HCT116 (cell line): ENCODE measurements at regions not wholly inside any gene's neighbourhood (a gene's known extent, or its start where the extent isn't known, plus 50 kb on each side); places are given as distances from the start of the nearest gene placed in this dataset.

Experiments
- ATAC-seq: fragments of 200-7000 bp; cut with Tn5 transposase; 2 replicates; pipeline ENCODE4 v1.9.1; 2020; ENCODE audit warnings: mild to moderate bottlenecking, moderate library complexity
- BruUV-seq: library from RNA; stranded (reverse); fragments of 400-500 nt; replicated peaks from 2 replicates; lab custom pipeline; 2021; lab: Mats Ljungman, UMichigan
- CTCF ChIA-PET: fragments of 300-600 bp; sonication (Branson Sonifier 250); formaldehyde crosslinking; loops from one replicate; lab custom pipeline; 2021; ENCODE audit warnings: antibody characterized with exemption; lab: Charles Lee
- POLR2A ChIA-PET: fragments of 300-600, 350-600 bp; sonication (Branson Sonifier 250); formaldehyde crosslinking; loops from one replicate; lab custom pipeline; 2021; ENCODE audit warnings: antibody characterized with exemption; lab: Charles Lee
- RAD21 ChIA-PET, 2 experiments: fragments of 300-600 bp; sonication (Branson Sonifier 250); formaldehyde crosslinking; loops; one replicate each; lab custom pipeline; 2023; ENCODE audit warnings: low total read pairs in 2 of 2; ENCODE audit not compliant: uncharacterized antibody in 2 of 2, unreplicated experiment in 2 of 2, low non-redundant PET in 1 of 2; lab: Charles Lee
- DNase-seq: peaks from one replicate; pipeline ENCODE4 v3.0.0-alpha.2; 2010; ENCODE audit warnings: low read depth, low spot score
- H2AFZ ChIP-seq: fragments of 200-600 bp; shearing (Covaris generic), sonication (generic); 2 replicates; pipeline ENCODE4 v1.6.1; 2017; ENCODE audit warnings: low read depth, mixed run types, mixed read lengths, antibody characterized with exemption, low read length; ENCODE audit not compliant: poor library complexity, severe bottlenecking
- H3K27ac ChIP-seq: 2 replicates; pipeline ENCODE4 v1.5.1; 2012; ENCODE audit warnings: low read depth, low read length
- H3K27me3 ChIP-seq: fragments of 200-600 bp; sonication (generic); 2 replicates; pipeline ENCODE4 v1.6.1; 2016; ENCODE audit warnings: mixed run types, low read length, mixed read lengths; ENCODE audit not compliant: insufficient read depth
- H3K36me3 ChIP-seq, 2 experiments: fragments of 200-500 bp in 1 of 2; fragments of 200-600 bp in 1 of 2; sonication (Bioruptor generic) in 1 of 2; sonication (generic) in 1 of 2; 2 replicates each; pipeline versions ENCODE4 v1.5.1 to v1.6.1; 2014 to 2016; ENCODE audit warnings: low read length in 2 of 2, inconsistent platforms in 1 of 2, mixed read lengths in 1 of 2, mixed run types in 1 of 2; ENCODE audit not compliant: insufficient read depth in 2 of 2, control insufficient read depth in 1 of 2
- H3K4me1 ChIP-seq, 2 experiments: fragments of 200-600 bp in 1 of 2; sonication (generic) in 1 of 2; 2 replicates each; pipeline versions ENCODE4 v1.5.1 to v1.6.1; 2012 to 2017; ENCODE audit warnings: low read length in 2 of 2, inconsistent platforms in 1 of 2, mild to moderate bottlenecking in 1 of 2, mixed read lengths in 1 of 2, mixed run types in 1 of 2, moderate library complexity in 1 of 2; ENCODE audit not compliant: insufficient read depth in 2 of 2, control insufficient read depth in 1 of 2
- H3K4me2 ChIP-seq: fragments of 200-600 bp; sonication (generic); 2 replicates; pipeline ENCODE4 v1.6.1; 2017; ENCODE audit warnings: mixed run types, low read length, mixed read lengths
- H3K4me3 ChIP-seq, 2 experiments: fragments of 200-600 bp in 1 of 2; sonication (generic) in 1 of 2; replicated peaks in 1 of 2; 2 replicates each; pipeline ENCODE4 v1.5.1; 2011 to 2016; ENCODE audit warnings: low read length in 2 of 2, control low read depth in 1 of 2, low read depth in 1 of 2, mild to moderate bottlenecking in 1 of 2, mixed read lengths in 1 of 2, mixed run types in 1 of 2
- H3K79me2 ChIP-seq: fragments of 200-600 bp; sonication (generic); 2 replicates; pipeline ENCODE4 v1.6.1; 2017; ENCODE audit warnings: mild to moderate bottlenecking, mixed run types, low read length, moderate library complexity, mixed read lengths; ENCODE audit not compliant: insufficient read depth
- H3K9ac ChIP-seq: fragments of 200-600 bp; sonication (generic); 2 replicates; pipeline ENCODE4 v1.6.1; 2016; ENCODE audit warnings: low read length, mixed read lengths
- H3K9me2 ChIP-seq: fragments of 200-600 bp; sonication (generic), shearing (Covaris generic); 2 replicates; pipeline ENCODE4 v1.6.1; 2017; ENCODE audit warnings: mixed run types, mild to moderate bottlenecking, moderate library complexity; ENCODE audit not compliant: insufficient read depth
- H3K9me3 ChIP-seq, 2 experiments: fragments of 200-500 bp in 1 of 2; fragments of 200-600 bp in 1 of 2; sonication (Bioruptor generic) in 1 of 2; sonication (generic) in 1 of 2; 2 replicates each; pipeline ENCODE4 v1.6.1; 2014 to 2017; ENCODE audit warnings: low read length in 2 of 2, mixed read lengths in 2 of 2, inconsistent platforms in 1 of 2, low read depth in 1 of 2, mild to moderate bottlenecking in 1 of 2, mixed run types in 1 of 2, moderate library complexity in 1 of 2; ENCODE audit not compliant: control insufficient read depth in 1 of 2, insufficient read depth in 1 of 2
- H4K20me1 ChIP-seq: fragments of 200-600 bp; sonication (generic), shearing (Covaris generic); 2 replicates; pipeline ENCODE4 v1.6.1; 2017; ENCODE audit warnings: mixed run types, mild to moderate bottlenecking, moderate library complexity; ENCODE audit not compliant: insufficient read depth
- EGR1 ChIP-seq: IDR thresholded peaks from 2 replicates; pipeline ENCODE4 v1.6.1; 2012; ENCODE audit warnings: low read depth
- ELF1 ChIP-seq: IDR thresholded peaks from 2 replicates; pipeline ENCODE4 v1.6.1; 2012; ENCODE audit warnings: low read depth, borderline replicate concordance
- EZH2 ChIP-seq: fragments of 200-600 bp; sonication (generic); IDR thresholded peaks from 2 replicates; pipeline ENCODE4 v1.6.1; 2017; ENCODE audit warnings: antibody characterized with exemption, mixed run types
- EZH2phosphoT487 ChIP-seq: fragments of 200-600 bp; IDR thresholded peaks from 2 replicates; pipeline ENCODE4 v1.6.1; 2018; ENCODE audit warnings: antibody characterized with exemption, borderline replicate concordance
- POLR2A ChIP-seq: IDR thresholded peaks from 2 replicates; pipeline ENCODE4 v1.7.0; 2011; ENCODE audit warnings: borderline replicate concordance; ENCODE audit not compliant: insufficient read depth, insufficient read length; ENCODE audit errors: extremely low read depth
- POLR2AphosphoS5 ChIP-seq: IDR thresholded peaks from 2 replicates; pipeline ENCODE4 v1.6.1; 2011; ENCODE audit warnings: mild to moderate bottlenecking, low read depth, low read length, moderate library complexity
- RAD21 ChIP-seq: IDR thresholded peaks from 2 replicates; pipeline ENCODE4 v1.6.1; 2012; ENCODE audit warnings: low read depth, mild to moderate bottlenecking
- YY1 ChIP-seq: IDR thresholded peaks from 2 replicates; pipeline ENCODE4 v1.6.1; 2011; ENCODE audit warnings: low read length, low read depth, moderate library complexity, mild to moderate bottlenecking; ENCODE audit not compliant: insufficient replicate concordance; ENCODE audit errors: extremely low read depth
- intact Hi-C: fragments of 100-400 bp; cut with micrococcal nuclease; formaldehyde crosslinking; loops from 2 replicates; pipeline ENCODE4 v1.10.0; 2022
- TF ChIP-seq, protein P1 (sequence below): IDR thresholded peaks from 2 replicates; pipeline ENCODE4 v1.6.1; 2011; ENCODE audit warnings: mild to moderate bottlenecking, low read length, moderate library complexity; ENCODE audit not compliant: insufficient replicate concordance; ENCODE audit errors: extremely low read depth
- TF ChIP-seq, protein P2 (sequence below): IDR thresholded peaks from 2 replicates; pipeline ENCODE4 v1.6.1; 2012

DNA sequence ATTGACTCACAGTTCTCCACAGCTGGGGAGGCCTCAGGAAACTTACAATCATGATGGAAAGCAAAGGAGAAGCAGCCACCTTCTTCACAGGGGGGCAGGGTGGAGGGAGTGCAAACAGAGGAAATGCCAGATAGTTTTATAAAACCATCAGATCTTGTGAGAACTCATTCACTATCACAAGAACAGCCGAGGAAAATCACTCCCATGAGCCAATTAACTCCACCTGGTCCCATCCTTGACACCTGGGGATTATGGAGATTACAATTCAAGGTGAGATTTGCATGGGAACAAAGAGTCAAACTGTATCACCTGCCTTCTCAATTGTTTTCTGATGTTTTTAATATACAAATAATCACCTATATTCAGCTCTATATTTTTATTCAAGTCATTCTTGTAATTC is 1527.3 kb upstream of the GOT2 start:
- DNase-seq (no peak), ATAC-seq (no peak)
- H3K4me2 ChIP-seq, result no peak overlapping the region
- no peaks in the 10 kb centered on the region for H3K36me3 ChIP-seq
- ChIA-PET POLR2A (no interaction called here), CTCF (no interaction called here)
- no peak overlapping the region for H3K9ac ChIP-seq
- no peaks in the 10 kb centered on the region for H3K79me2 ChIP-seq
- no peak overlapping the region for H3K27ac ChIP-seq
- H3K9me3 ChIP-seq, result peaks cover 7 to 21% of the 10 kb centered on the region in 2 experiments; a peak in 3 of 4 replicates
- no TSS peak for BruUV-seq
- H4K20me1 ChIP-seq, result no peaks in the 10 kb centered on the region
- H3K9me2 ChIP-seq, result no peaks in the 10 kb centered on the region
- no peaks in the 10 kb centered on the region for H3K27me3 ChIP-seq
- no peak for TF ChIP-seq EZH2
- no peak for TF ChIP-seq EZH2phosphoT487
- TF ChIP-seq EGR1, result no peak
- no peak for TF ChIP-seq ELF1
- TF ChIP-seq RAD21, result no peak
- no peak for TF ChIP-seq YY1
- TF ChIP-seq POLR2AphosphoS5, result no peak
- TF ChIP-seq, protein P1, sequence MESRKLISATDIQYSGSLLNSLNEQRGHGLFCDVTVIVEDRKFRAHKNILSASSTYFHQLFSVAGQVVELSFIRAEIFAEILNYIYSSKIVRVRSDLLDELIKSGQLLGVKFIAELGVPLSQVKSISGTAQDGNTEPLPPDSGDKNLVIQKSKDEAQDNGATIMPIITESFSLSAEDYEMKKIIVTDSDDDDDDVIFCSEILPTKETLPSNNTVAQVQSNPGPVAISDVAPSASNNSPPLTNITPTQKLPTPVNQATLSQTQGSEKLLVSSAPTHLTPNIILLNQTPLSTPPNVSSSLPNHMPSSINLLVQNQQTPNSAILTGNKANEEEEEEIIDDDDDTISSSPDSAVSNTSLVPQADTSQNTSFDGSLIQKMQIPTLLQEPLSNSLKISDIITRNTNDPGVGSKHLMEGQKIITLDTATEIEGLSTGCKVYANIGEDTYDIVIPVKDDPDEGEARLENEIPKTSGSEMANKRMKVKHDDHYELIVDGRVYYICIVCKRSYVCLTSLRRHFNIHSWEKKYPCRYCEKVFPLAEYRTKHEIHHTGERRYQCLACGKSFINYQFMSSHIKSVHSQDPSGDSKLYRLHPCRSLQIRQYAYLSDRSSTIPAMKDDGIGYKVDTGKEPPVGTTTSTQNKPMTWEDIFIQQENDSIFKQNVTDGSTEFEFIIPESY, result no peak
- TF ChIP-seq, protein P2, sequence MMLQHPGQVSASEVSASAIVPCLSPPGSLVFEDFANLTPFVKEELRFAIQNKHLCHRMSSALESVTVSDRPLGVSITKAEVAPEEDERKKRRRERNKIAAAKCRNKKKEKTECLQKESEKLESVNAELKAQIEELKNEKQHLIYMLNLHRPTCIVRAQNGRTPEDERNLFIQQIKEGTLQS, result no peak
- no peak for TF ChIP-seq POLR2A
- TF ChIP-seq, all 23 proteins: peak for 0
- RAD21 ChIA-PET, result no interaction called here
- Histone ChIP-seq H2AFZ (no peak overlapping the region), H3K4me1 (no peaks in the 10 kb centered on the region), H3K4me3 (no peak overlapping the region)
- intact Hi-C loops, result no loop called here
